ENCODE measurements at regions not wholly inside any gene's neighbourhood (a gene's known extent, or its start where the extent isn't known, plus 50 kb on each side); places are given as distances from the start of the nearest gene placed in this dataset.

DNA sequence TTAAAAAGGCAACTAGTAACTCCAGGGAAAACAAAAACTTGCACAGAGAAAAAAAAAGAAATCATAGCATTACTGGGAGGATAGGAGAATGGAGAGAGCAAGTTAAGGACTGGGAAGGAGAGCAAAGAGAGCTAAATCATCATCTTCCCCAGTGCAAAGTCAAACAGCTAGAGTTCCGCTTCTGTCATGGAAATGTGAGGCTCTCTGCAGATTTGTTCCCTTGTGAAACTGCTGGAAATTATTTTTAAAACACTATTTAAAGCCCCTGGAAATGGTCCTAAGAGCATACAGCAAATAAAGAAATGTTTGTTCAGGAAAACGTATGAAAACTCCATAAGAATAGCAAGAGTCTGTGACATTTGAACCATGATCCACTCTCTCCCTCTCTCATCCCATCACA, 64.6 kb downstream of the CAMK2N1 start:
- H4K20me1 ChIP-seq (ENCODE audit: low read depth, low read length) = no peaks in the 10 kb centered on the region
- no peaks in the 10 kb centered on the region for H3F3A ChIP-seq (ENCODE audit: insufficient read depth)
- H3K9me3 ChIP-seq (ENCODE audit: insufficient read depth, low read length) = no peaks in the 10 kb centered on the region
- H3K4me3 ChIP-seq (ENCODE audit: insufficient read depth, low read length, poor library complexity, severe bottlenecking) = no peak overlapping the region
- H3K36me3 ChIP-seq (ENCODE audit: low read length) = no peaks in the 10 kb centered on the region
- H3K27ac ChIP-seq (ENCODE audit: low read depth, low read length) = no peak overlapping the region
- no peaks in the 10 kb centered on the region for H3K79me2 ChIP-seq (ENCODE audit: insufficient read depth, low read length)
- 0 out of 2 replicates have a peak, but pooled peaks cover 2% of the 10 kb centered on the region for H3K27me3 ChIP-seq (ENCODE audit: low read length)
- H3K9me2 ChIP-seq (replicated peaks; ENCODE audit: insufficient read depth, low read length) = no peaks in the 10 kb centered on the region
- H3K9ac ChIP-seq (ENCODE audit: low read length) = no peak overlapping the region
- H3K4me2 ChIP-seq (ENCODE audit: low read depth, low read length, poor library complexity, severe bottlenecking) = no peak overlapping the region
- no peak for TF ChIP-seq EZH2phosphoT487 (conservative IDR thresholded peaks at IDR 0.05; ENCODE audit: low read length)
- TF ChIP-seq, protein P1, sequence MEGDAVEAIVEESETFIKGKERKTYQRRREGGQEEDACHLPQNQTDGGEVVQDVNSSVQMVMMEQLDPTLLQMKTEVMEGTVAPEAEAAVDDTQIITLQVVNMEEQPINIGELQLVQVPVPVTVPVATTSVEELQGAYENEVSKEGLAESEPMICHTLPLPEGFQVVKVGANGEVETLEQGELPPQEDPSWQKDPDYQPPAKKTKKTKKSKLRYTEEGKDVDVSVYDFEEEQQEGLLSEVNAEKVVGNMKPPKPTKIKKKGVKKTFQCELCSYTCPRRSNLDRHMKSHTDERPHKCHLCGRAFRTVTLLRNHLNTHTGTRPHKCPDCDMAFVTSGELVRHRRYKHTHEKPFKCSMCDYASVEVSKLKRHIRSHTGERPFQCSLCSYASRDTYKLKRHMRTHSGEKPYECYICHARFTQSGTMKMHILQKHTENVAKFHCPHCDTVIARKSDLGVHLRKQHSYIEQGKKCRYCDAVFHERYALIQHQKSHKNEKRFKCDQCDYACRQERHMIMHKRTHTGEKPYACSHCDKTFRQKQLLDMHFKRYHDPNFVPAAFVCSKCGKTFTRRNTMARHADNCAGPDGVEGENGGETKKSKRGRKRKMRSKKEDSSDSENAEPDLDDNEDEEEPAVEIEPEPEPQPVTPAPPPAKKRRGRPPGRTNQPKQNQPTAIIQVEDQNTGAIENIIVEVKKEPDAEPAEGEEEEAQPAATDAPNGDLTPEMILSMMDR (IDR thresholded peaks at IDR 0.05; ENCODE audit: insufficient read depth, low read length, poor library complexity, severe bottlenecking) = no peak
- H2AFZ ChIP-seq (ENCODE audit: low read depth, low read length, severe bottlenecking) = no peak overlapping the region

DNA sequence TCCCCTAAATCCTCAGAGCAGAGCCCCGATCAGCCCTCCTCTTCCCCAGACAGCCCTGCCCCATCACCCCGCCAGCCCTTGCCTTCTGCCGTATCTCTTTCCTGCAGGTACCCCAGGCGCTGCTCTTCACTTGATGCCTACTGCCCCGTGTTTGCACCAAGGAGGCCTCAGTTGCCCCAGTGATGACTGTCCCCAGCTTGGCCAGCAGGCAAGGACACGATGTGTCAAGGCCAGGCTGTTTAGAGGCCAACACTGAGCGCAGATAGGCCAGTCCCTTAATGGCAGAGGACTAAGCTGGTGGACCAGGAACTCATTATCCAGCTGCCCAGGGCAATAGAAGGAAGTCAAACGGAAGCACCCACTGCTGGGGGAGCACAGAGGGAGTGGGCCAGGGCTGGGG, 68.4 kb downstream of the CAMK2N1 start:
- Histone ChIP-seq H3K9ac (ENCODE audit: low read length) (no peak overlapping the region), H3K27ac (ENCODE audit: low read depth, low read length) (no peak overlapping the region), H3K9me2 (replicated peaks; ENCODE audit: insufficient read depth, low read length) (no peaks in the 10 kb centered on the region), H4K20me1 (ENCODE audit: low read depth, low read length) (no peaks in the 10 kb centered on the region), H3K4me3 (ENCODE audit: insufficient read depth, low read length, poor library complexity, severe bottlenecking) (no peak overlapping the region), H3K79me2 (ENCODE audit: insufficient read depth, low read length) (no peaks in the 10 kb centered on the region), H3K4me2 (ENCODE audit: low read depth, low read length, poor library complexity, severe bottlenecking) (no peak overlapping the region), H3F3A (ENCODE audit: insufficient read depth) (no peaks in the 10 kb centered on the region), H3K36me3 (ENCODE audit: low read length) (no peaks in the 10 kb centered on the region), H3K27me3 (ENCODE audit: low read length) (no peaks in the 10 kb centered on the region), H2AFZ (ENCODE audit: low read depth, low read length, severe bottlenecking) (no peak overlapping the region), H3K9me3 (ENCODE audit: insufficient read depth, low read length) (no peaks in the 10 kb centered on the region)
- TF ChIP-seq EZH2phosphoT487 (conservative IDR thresholded peaks at IDR 0.05; ENCODE audit: low read length) = no peak
- TF ChIP-seq, protein P1 (IDR thresholded peaks at IDR 0.05; ENCODE audit: insufficient read depth, low read length, poor library complexity, severe bottlenecking) = no peak

DNA sequence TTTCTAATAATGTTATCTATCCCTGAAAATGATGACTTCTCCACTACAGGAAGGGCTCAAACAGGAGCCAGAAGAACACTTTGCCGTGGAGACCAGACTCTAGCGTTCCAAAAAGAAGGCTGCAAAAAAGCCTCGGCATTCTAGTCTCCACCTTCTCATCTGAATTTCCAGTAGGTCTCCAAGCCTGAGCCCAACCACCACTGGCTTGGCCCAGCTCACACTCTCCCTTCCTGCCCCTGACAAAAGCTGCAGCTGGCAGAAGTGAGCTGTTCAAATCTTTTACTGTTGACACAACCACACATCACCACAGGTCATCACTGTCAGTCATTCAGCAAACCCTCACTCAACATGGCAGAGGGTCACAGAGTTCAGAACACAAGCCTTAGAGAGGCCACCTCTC, 69.3 kb downstream of the CAMK2N1 start:
- no peak overlapping the region for H3K4me3 ChIP-seq (ENCODE audit: insufficient read depth, low read length, poor library complexity, severe bottlenecking)
- no peaks in the 10 kb centered on the region for H3F3A ChIP-seq (ENCODE audit: insufficient read depth)
- TF ChIP-seq, protein P1 (IDR thresholded peaks at IDR 0.05; ENCODE audit: insufficient read depth, low read length, poor library complexity, severe bottlenecking) = no peak
- no peak for TF ChIP-seq EZH2phosphoT487 (conservative IDR thresholded peaks at IDR 0.05; ENCODE audit: low read length)
- no peak overlapping the region for H3K4me2 ChIP-seq (ENCODE audit: low read depth, low read length, poor library complexity, severe bottlenecking)
- no peak overlapping the region for H3K9ac ChIP-seq (ENCODE audit: low read length)
- H3K36me3 ChIP-seq (ENCODE audit: low read length) = no peaks in the 10 kb centered on the region
- no peaks in the 10 kb centered on the region for H3K9me2 ChIP-seq (replicated peaks; ENCODE audit: insufficient read depth, low read length)
- H3K9me3 ChIP-seq (ENCODE audit: insufficient read depth, low read length) = no peaks in the 10 kb centered on the region
- no peaks in the 10 kb centered on the region for H3K79me2 ChIP-seq (ENCODE audit: insufficient read depth, low read length)
- H2AFZ ChIP-seq (ENCODE audit: low read depth, low read length, severe bottlenecking) = no peak overlapping the region
- no peak overlapping the region for H3K27ac ChIP-seq (ENCODE audit: low read depth, low read length)
- H4K20me1 ChIP-seq (ENCODE audit: low read depth, low read length) = no peaks in the 10 kb centered on the region
- H3K27me3 ChIP-seq (ENCODE audit: low read length) = no peaks in the 10 kb centered on the region

DNA sequence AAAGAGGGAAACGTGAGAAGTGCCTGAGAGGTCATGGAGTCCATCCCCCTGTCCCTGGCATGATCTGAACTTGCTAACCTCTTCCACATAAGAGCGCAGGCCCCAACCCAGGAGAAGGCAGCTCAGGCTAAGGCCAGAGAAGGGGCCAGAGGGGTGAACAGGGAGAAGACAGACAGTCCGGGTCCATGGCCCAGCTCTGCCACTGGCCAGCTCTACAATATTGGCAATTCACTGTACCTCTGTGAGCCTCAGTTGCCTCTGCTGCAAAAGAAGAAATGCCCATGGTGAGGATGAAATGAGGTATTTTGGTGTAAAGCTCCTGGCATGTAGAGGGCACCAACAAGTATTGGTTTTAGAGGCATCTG, 72.3 kb downstream of the CAMK2N1 start:
- Histone ChIP-seq H3K9me3 (ENCODE audit: insufficient read depth, low read length) (no peaks in the 10 kb centered on the region), H3K4me2 (ENCODE audit: low read depth, low read length, poor library complexity, severe bottlenecking) (no peak overlapping the region), H3K79me2 (ENCODE audit: insufficient read depth, low read length) (no peaks in the 10 kb centered on the region), H4K20me1 (ENCODE audit: low read depth, low read length) (no peaks in the 10 kb centered on the region), H3K9me2 (replicated peaks; ENCODE audit: insufficient read depth, low read length) (no peaks in the 10 kb centered on the region), H3K9ac (ENCODE audit: low read length) (no peak overlapping the region), H3K4me3 (ENCODE audit: insufficient read depth, low read length, poor library complexity, severe bottlenecking) (no peak overlapping the region), H3K36me3 (ENCODE audit: low read length) (no peaks in the 10 kb centered on the region), H3K27ac (ENCODE audit: low read depth, low read length) (no peak overlapping the region), H2AFZ (ENCODE audit: low read depth, low read length, severe bottlenecking) (no peak overlapping the region), H3F3A (ENCODE audit: insufficient read depth) (no peaks in the 10 kb centered on the region), H3K27me3 (ENCODE audit: low read length) (no peaks in the 10 kb centered on the region)
- TF ChIP-seq EZH2phosphoT487 (conservative IDR thresholded peaks at IDR 0.05; ENCODE audit: low read length) = no peak
- TF ChIP-seq, protein P1 (IDR thresholded peaks at IDR 0.05; ENCODE audit: insufficient read depth, low read length, poor library complexity, severe bottlenecking) = no peak

Data from SU-DHL-6 (cell line).